Calu3 (cell line): ENCODE measurements at regions not wholly inside any gene's neighbourhood (a gene's known extent, or its start where the extent isn't known, plus 50 kb on each side); places are given as distances from the start of the nearest gene placed in this dataset.

Experiments used
- BruUV-seq: library from RNA; stranded (reverse); fragments of 400-500 nt; replicated peaks from 2 replicates; lab custom pipeline; 2021; lab: Mats Ljungman, UMichigan
- CTCF ChIA-PET: fragments of 300-600 bp; sonication (Branson Sonifier 250); formaldehyde crosslinking; loops from one replicate; lab custom pipeline; 2022; ENCODE audit warnings: antibody characterized with exemption; lab: Charles Lee
- DNase-seq: peaks from one replicate; pipeline ENCODE4 v3.0.0; 2022
- H3K27ac Mint-ChIP-seq: one replicate; pipeline ENCODE4 v1.8.0; 2022; ENCODE audit warnings: mixed read lengths; ENCODE audit not compliant: unreplicated experiment
- H3K27me3 Mint-ChIP-seq: one replicate; pipeline ENCODE4 v1.8.0; 2022; ENCODE audit warnings: mixed read lengths; ENCODE audit not compliant: unreplicated experiment
- H3K36me3 Mint-ChIP-seq: one replicate; pipeline ENCODE4 v1.8.0; 2022; ENCODE audit warnings: mild to moderate bottlenecking, moderate library complexity, mixed read lengths; ENCODE audit not compliant: insufficient read depth, unreplicated experiment
- H3K4me1 Mint-ChIP-seq: one replicate; pipeline ENCODE4 v1.8.0; 2022; ENCODE audit warnings: mild to moderate bottlenecking, low read depth, mixed read lengths; ENCODE audit not compliant: unreplicated experiment
- H3K4me3 Mint-ChIP-seq: one replicate; pipeline ENCODE4 v1.8.0; 2022; ENCODE audit warnings: mild to moderate bottlenecking, low read depth, moderate library complexity, mixed read lengths; ENCODE audit not compliant: unreplicated experiment
- H3K9me3 Mint-ChIP-seq: one replicate; pipeline ENCODE4 v1.8.0; 2022; ENCODE audit warnings: low read depth, mixed read lengths; ENCODE audit not compliant: unreplicated experiment
- intact Hi-C: fragments of 100-400 bp; cut with micrococcal nuclease; formaldehyde crosslinking; loops from one replicate; pipeline ENCODE4 v1.10.0; 2022; ENCODE audit not compliant: unreplicated experiment
- TF ChIP-seq, protein P1 (sequence below): fragments of 200-600 bp; IDR thresholded peaks from one replicate; pipeline ENCODE4 v1.8.0; 2022; ENCODE audit warnings: antibody characterized with exemption; ENCODE audit not compliant: unreplicated experiment

DNA sequence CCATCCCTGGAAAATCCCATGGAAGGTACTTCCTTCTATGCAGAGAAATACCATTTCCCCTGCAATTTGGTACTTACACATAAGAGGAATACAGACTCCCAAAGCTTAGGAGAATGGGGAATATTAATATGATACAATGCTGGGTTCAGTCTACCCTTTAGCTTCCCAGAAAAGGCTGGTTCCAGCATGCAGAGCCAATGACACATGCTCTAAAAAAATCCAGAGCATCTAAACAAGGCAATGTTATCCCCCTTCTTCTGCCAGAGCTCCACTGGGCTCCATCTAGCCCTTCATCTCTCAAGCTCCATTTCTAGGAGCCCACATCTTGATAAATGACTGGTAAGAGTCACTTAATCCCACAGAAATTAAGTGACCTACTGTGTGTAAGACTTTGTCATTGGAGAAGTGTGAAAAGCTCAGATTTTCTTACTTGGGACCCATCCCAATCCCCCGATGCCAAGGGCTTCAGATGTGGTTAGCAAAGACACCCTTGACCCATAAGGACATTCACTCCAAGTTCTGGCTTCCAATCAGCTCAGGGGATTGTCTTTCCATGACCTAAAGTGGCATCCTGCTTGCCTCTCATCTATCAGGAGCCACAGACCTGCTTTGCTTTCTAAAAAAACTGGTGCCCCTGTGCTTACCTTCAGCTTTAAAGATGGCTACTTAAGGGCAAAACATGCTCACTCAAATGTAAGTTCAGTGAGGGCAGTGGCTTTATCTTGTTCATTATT is 137.5 kb downstream of the UNC5CL start:
- no peaks in the 10 kb centered on the region for H3K36me3 Mint-ChIP-seq
- peaks cover 3% of the 10 kb centered on the region for H3K9me3 Mint-ChIP-seq
- H3K27ac Mint-ChIP-seq: no peak overlapping the region
- no peak overlapping the region for H3K4me3 Mint-ChIP-seq
- BruUV-seq: no TSS peak
- H3K27me3 Mint-ChIP-seq: peaks cover 18% of the 10 kb centered on the region
- TF ChIP-seq, protein P1, sequence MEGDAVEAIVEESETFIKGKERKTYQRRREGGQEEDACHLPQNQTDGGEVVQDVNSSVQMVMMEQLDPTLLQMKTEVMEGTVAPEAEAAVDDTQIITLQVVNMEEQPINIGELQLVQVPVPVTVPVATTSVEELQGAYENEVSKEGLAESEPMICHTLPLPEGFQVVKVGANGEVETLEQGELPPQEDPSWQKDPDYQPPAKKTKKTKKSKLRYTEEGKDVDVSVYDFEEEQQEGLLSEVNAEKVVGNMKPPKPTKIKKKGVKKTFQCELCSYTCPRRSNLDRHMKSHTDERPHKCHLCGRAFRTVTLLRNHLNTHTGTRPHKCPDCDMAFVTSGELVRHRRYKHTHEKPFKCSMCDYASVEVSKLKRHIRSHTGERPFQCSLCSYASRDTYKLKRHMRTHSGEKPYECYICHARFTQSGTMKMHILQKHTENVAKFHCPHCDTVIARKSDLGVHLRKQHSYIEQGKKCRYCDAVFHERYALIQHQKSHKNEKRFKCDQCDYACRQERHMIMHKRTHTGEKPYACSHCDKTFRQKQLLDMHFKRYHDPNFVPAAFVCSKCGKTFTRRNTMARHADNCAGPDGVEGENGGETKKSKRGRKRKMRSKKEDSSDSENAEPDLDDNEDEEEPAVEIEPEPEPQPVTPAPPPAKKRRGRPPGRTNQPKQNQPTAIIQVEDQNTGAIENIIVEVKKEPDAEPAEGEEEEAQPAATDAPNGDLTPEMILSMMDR: no peak
- intact Hi-C loops: no loop called here
- no peaks in the 10 kb centered on the region for H3K4me1 Mint-ChIP-seq
- no peak for DNase-seq
- CTCF ChIA-PET: interaction anchor here (0.9 to 2.1 kb wide), 2 partner anchors 11 to 138 kb away, joined by 3 to 5 read pairs; partner anchors contain the start of gene UNC5CL

DNA sequence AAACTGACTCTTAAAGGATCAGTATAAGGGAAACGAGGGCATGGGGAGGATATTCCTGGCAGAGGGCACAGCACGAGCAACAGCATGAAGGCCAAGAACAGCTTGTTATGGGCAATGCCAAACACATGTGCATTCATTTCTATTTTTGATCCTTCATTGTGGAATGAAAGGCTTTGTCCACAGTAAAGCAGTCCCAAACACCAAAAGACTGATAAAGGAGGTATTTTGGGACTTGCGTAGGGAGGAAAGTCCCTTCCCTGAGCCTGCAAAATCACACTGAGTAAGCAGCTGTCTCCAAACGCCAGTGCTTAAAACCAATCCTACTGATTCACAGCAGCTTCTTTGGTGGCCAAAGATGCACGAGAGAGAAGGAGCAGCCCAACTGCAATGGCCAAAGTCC is 138.2 kb downstream of the UNC5CL start:
- TF ChIP-seq, protein P1: no peak
- Mint-ChIP-seq H3K27me3 (peaks cover 18% of the 10 kb centered on the region), H3K4me1 (no peaks in the 10 kb centered on the region), H3K9me3 (peaks cover 3% of the 10 kb centered on the region), H3K4me3 (no peak overlapping the region), H3K36me3 (no peaks in the 10 kb centered on the region), H3K27ac (no peak overlapping the region)
- CTCF ChIA-PET: interaction anchor here (2.1 kb wide), 1 partner anchor 11 kb away, joined by 5 read pairs; no protein-coding TSS in a partner anchor
- no TSS peak for BruUV-seq
- no peak for DNase-seq
- intact Hi-C loops: no loop called here

DNA sequence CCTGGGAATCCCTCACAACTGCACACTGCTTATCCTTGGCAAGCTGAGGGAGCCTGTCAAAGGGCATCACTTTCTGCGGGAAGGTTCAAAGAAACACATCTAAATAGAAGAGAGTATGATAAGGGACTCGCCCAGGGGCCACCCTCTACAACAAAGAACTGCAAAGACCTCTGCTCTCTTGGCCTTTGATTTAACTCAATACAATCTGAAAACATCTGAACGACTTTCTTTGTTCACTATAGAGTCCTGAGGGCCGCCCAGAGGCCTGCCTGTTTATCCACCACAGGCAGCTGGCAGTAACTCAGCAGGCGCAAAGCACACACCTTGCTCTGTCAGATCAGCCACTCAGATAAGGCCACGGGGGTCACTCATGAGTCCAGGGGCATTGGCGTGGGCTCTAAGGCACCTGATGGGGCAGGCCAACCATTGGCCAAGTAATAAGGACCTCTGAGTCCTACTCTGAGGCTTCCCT is 139.3 kb downstream of the UNC5CL start:
- H3K36me3 Mint-ChIP-seq: no peaks in the 10 kb centered on the region
- no peak overlapping the region for H3K27ac Mint-ChIP-seq
- no peaks in the 10 kb centered on the region for H3K4me1 Mint-ChIP-seq
- CTCF ChIA-PET: no interaction called here
- DNase-seq: no peak
- no peak overlapping the region for H3K4me3 Mint-ChIP-seq
- H3K9me3 Mint-ChIP-seq: no peaks in the 10 kb centered on the region
- intact Hi-C loops: no loop called here
- H3K27me3 Mint-ChIP-seq: peaks cover 16% of the 10 kb centered on the region
- TF ChIP-seq, protein P1: no peak
- no TSS peak for BruUV-seq

DNA sequence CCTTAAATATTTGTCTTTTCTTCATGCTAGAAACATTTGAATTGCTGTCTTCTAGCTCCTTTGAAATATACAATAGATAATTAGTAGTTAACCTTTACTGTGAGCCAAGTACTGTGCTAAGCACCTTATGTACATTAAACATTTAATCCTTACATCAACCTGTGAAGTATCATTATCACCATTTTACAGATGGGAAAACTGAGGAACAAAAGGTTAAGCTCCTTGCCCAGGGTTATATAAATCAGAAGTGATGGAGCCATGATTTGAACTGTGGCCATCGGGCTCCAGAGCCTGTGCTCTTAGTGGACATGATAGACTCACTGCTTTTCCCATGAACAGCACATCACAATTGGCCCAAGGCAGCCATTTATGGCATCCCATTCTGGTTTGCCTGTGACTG is 140.9 kb downstream of the UNC5CL start:
- CTCF ChIA-PET: no interaction called here
- intact Hi-C loops: no loop called here
- H3K9me3 Mint-ChIP-seq: no peaks in the 10 kb centered on the region
- H3K36me3 Mint-ChIP-seq: no peaks in the 10 kb centered on the region
- H3K4me1 Mint-ChIP-seq: no peaks in the 10 kb centered on the region
- BruUV-seq: no TSS peak
- DNase-seq: no peak
- peaks cover 8% of the 10 kb centered on the region for H3K27me3 Mint-ChIP-seq
- TF ChIP-seq, protein P1: no peak
- H3K4me3 Mint-ChIP-seq: no peak overlapping the region
- no peak overlapping the region for H3K27ac Mint-ChIP-seq
